HepG2 (cell line): ENCODE measurements at regions not wholly inside any gene's neighbourhood (a gene's known extent, or its start where the extent isn't known, plus 50 kb on each side); places are given as distances from the start of the nearest gene placed in this dataset.

Source experiments
- ATF3 ChIP-seq: sonication (generic); formaldehyde crosslinking; IDR thresholded peaks from 2 replicates; pipeline ENCODE4 v1.4.0; 2020; ENCODE audit warnings: missing genetic modification reagents
- BRF2 ChIP-seq: sonication (generic); formaldehyde crosslinking; IDR thresholded peaks from 2 replicates; pipeline ENCODE4 v1.8.1; 2022; ENCODE audit warnings: mild to moderate bottlenecking, missing genetic modification reagents
- CSRNP1 ChIP-seq: sonication (generic); formaldehyde crosslinking; IDR thresholded peaks from 2 replicates; pipeline ENCODE4 v1.8.1; 2023; ENCODE audit warnings: mild to moderate bottlenecking, missing genetic modification reagents
- FOXP1 ChIP-seq, 2 experiments: fragments of 450-650 bp in 1 of 2; IDR thresholded peaks; 2 replicates each; pipeline ENCODE4 v1.6.1; 2017 to 2018; ENCODE audit warnings: antibody characterized with exemption in 1 of 2
- HOXA3 ChIP-seq: sonication (generic); formaldehyde crosslinking; IDR thresholded peaks from 2 replicates; pipeline ENCODE4 v1.5.0; 2020; ENCODE audit warnings: missing genetic modification reagents
- JDP2 ChIP-seq: sonication (generic); formaldehyde crosslinking; IDR thresholded peaks from 2 replicates; pipeline ENCODE4 v1.8.1; 2022; ENCODE audit warnings: missing genetic modification reagents, borderline replicate concordance
- KAT7 ChIP-seq: IDR thresholded peaks from 2 replicates; pipeline ENCODE4 v1.6.1; 2018; ENCODE audit warnings: borderline replicate concordance, missing compliant biosample characterization
- KDM2A ChIP-seq: sonication (generic); formaldehyde crosslinking; IDR thresholded peaks from 2 replicates; pipeline ENCODE4 v1.4.0; 2020; ENCODE audit warnings: low read depth, missing genetic modification reagents, borderline replicate concordance
- KLF13 ChIP-seq: sonication (generic); formaldehyde crosslinking; IDR thresholded peaks from 2 replicates; pipeline ENCODE4 v1.4.0; 2020; ENCODE audit warnings: mild to moderate bottlenecking, missing genetic modification reagents
- MATR3 ChIP-seq: sonication (generic); formaldehyde crosslinking; IDR thresholded peaks from 2 replicates; pipeline ENCODE4 v1.4.0; 2020; ENCODE audit warnings: missing genetic modification reagents
- MXD3 ChIP-seq: IDR thresholded peaks from 2 replicates; pipeline ENCODE4 v1.6.1; 2016; ENCODE audit warnings: mild to moderate bottlenecking, missing biosample characterization, missing genetic modification reagents
- SP5 ChIP-seq: IDR thresholded peaks from 2 replicates; pipeline ENCODE4 v1.6.1; 2016; ENCODE audit warnings: low read depth, borderline replicate concordance
- SRF ChIP-seq: IDR thresholded peaks from 2 replicates; pipeline ENCODE4 v1.6.1; 2011; ENCODE audit warnings: mild to moderate bottlenecking, low read depth, low read length, moderate library complexity
- ZBTB7B ChIP-seq: sonication (generic); formaldehyde crosslinking; IDR thresholded peaks from 2 replicates; pipeline ENCODE4 v1.4.0; 2020; ENCODE audit warnings: missing genetic modification reagents
- ZFP82 ChIP-seq: sonication (generic); formaldehyde crosslinking; IDR thresholded peaks from 2 replicates; pipeline ENCODE4 v1.5.1; 2020; ENCODE audit warnings: mild to moderate bottlenecking, missing genetic modification reagents, borderline replicate concordance
- ZNF121 ChIP-seq: sonication (generic); formaldehyde crosslinking; IDR thresholded peaks from 2 replicates; pipeline ENCODE4 v1.5.0; 2020; ENCODE audit warnings: mild to moderate bottlenecking, missing genetic modification reagents
- ZNF274 ChIP-seq: sonication (generic); formaldehyde crosslinking; IDR thresholded peaks from 2 replicates; pipeline ENCODE4 v1.5.1; 2020; ENCODE audit warnings: mild to moderate bottlenecking, missing genetic modification reagents
- ZNF512B ChIP-seq: sonication (generic); formaldehyde crosslinking; IDR thresholded peaks from 2 replicates; pipeline ENCODE4 v1.5.1; 2020; ENCODE audit warnings: missing genetic modification reagents, mild to moderate bottlenecking, borderline replicate concordance
- ZNF615 ChIP-seq: sonication (generic); formaldehyde crosslinking; IDR thresholded peaks from 2 replicates; pipeline ENCODE4 v1.5.0; 2020; ENCODE audit warnings: mild to moderate bottlenecking, missing genetic modification reagents, borderline replicate concordance
- ZNF670 ChIP-seq: sonication (generic); formaldehyde crosslinking; IDR thresholded peaks from 2 replicates; pipeline ENCODE4 v1.8.0; 2022; ENCODE audit warnings: mild to moderate bottlenecking, missing genetic modification reagents, borderline replicate concordance
- ZNF710 ChIP-seq: sonication (generic); formaldehyde crosslinking; IDR thresholded peaks from 2 replicates; pipeline ENCODE4 v1.5.0; 2020; ENCODE audit warnings: mild to moderate bottlenecking, missing genetic modification reagents, borderline replicate concordance

- TF ChIP-seq KLF13 (CRISPR knock-in tag) (no peak), KAT7 (CRISPR knock-in tag) (peak; percentile 87), CSRNP1 (CRISPR knock-in tag) (peak; percentile 48; the same call in 1 of the 2 replicates), ZNF670 (CRISPR knock-in tag) (peak; percentile 72; the same call in 1 of the 2 replicates), ZFP82 (CRISPR knock-in tag) (no peak), ZNF710 (CRISPR knock-in tag) (no peak), ZBTB7B (CRISPR knock-in tag) (peak; percentile 95), ZNF512B (peak; percentile 91; the same call in 1 of the 2 replicates), SP5 (CRISPR knock-in tag) (peak; percentile 84), BRF2 (CRISPR knock-in tag) (no peak), ZNF615 (CRISPR knock-in tag) (no peak), KDM2A (CRISPR knock-in tag) (peak; percentile 70), SRF (no peak), JDP2 (CRISPR knock-in tag) (no peak), MATR3 (CRISPR knock-in tag) (no peak), FOXP1 (IDR thresholded peaks at IDR 0.05) (no peak), FOXP1 (CRISPR knock-in tag; IDR thresholded peaks at IDR 0.05) (peak; percentile 53), ATF3 (CRISPR knock-in tag) (peak; percentile 90), ZNF274 (CRISPR knock-in tag) (peak; percentile 80), HOXA3 (CRISPR knock-in tag) (peak; percentile 81; the same call in 1 of the 2 replicates), ZNF121 (peak; percentile 16), MXD3 (CRISPR knock-in tag) (peak; percentile 72; the same call in 1 of the 2 replicates)
Measured at GRCh38 chr17:72422505-72423285, 301.9 kb downstream of the SOX9 start (continued).
